GM19035 (cell line): ENCODE measurements at regions not wholly inside any gene's neighbourhood (a gene's known extent, or its start where the extent isn't known, plus 50 kb on each side); places are given as distances from the start of the nearest gene placed in this dataset.

Experiments
- ATAC-seq: cut with Tn5 transposase; IDR thresholded peaks from one replicate; pipeline ENCODE4 v1.9.1; 2021; ENCODE audit not compliant: unreplicated experiment

DNA sequence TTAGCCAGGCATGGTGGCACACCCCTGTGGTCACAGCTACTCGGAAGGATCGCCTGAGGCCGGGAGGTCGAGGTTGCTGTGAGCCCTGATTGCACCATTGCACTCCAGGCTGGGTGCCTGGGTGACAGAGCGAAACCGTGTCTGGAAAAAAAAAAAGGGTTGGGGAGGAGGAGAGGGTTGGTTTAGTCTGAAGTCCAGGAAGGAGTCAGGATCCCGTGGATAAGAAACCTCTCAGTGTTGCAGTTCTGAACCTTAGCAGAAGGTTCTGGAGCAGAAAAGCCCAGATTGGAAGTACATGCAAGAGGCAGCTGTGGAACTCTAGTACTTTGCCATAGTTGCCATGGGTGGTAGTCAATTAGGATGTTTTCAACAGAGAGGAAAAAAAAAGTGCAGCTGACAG, 125.2 kb upstream of the CPEB4 start:
- ATAC-seq, result no peak

DNA sequence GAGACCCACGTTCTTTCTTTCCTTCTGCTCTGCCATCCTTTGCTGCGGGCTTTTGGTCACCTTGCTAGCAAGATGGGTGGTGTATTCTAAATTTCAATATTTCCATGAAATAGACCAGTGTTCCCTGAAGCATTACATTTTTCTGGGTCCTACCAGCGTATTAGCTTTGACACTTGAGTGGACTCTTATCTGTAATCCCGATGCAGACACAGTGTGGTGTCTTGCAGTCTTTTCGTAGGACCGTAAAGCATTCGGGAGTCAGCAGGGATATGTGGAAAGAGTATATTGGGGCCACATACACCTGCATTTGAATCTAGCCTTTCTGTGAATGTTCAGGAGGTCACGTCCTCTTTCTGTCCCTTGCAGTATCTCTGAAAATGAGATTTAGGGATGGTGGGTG, 124.7 kb upstream of the CPEB4 start:
- no peak for ATAC-seq

GRCh38 chr5:173764332-173765028, 123.7 kb upstream of the CPEB4 start:
- ATAC-seq, result no peak

DNA sequence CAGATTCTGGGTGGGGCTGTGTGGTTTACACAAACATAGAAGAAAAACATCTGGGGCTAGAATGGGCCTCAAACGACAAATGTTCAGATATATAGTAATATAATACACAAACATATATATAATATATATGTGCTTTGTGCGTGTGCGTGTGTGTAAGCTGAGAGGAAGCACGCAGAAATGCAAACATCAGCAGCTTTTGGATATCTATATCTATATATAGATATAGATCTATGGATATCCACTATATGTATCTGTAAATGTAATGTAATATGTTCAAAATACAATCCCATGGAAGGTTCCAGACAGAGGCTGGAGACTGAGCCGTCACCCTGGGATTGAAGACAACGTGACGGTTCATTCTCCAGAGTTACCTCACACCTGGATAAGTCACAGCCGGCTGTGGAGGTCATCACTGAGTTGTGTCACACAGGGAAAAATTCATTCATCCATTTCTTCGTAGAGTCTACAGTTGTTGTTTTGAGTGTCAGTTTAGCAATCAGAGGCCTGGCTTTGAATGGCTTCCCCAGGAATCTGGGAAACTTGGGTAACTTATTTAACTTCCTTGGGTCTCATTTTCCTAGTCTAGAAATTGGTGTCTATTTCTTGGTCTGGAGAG, 123.0 kb upstream of the CPEB4 start:
- ATAC-seq, result no peak

DNA sequence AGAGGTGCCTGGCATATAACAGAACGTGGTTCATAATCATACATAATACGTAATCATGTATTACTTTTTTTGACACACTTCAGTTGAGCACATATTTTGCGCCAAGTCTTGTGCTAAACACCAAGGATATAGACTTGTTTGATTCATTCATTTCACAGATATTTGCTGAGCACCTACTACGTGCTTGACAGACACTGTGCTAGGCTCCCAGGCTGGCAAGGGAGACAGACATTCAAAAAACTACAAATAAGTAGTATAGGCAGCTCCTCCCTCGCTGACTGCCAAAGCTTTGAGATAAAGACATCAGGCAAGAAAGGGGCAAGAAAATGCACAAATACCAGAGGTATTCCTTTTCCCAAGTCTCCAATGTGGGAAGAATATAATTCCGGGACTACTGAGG, 122.5 kb upstream of the CPEB4 start:
- no peak for ATAC-seq

DNA sequence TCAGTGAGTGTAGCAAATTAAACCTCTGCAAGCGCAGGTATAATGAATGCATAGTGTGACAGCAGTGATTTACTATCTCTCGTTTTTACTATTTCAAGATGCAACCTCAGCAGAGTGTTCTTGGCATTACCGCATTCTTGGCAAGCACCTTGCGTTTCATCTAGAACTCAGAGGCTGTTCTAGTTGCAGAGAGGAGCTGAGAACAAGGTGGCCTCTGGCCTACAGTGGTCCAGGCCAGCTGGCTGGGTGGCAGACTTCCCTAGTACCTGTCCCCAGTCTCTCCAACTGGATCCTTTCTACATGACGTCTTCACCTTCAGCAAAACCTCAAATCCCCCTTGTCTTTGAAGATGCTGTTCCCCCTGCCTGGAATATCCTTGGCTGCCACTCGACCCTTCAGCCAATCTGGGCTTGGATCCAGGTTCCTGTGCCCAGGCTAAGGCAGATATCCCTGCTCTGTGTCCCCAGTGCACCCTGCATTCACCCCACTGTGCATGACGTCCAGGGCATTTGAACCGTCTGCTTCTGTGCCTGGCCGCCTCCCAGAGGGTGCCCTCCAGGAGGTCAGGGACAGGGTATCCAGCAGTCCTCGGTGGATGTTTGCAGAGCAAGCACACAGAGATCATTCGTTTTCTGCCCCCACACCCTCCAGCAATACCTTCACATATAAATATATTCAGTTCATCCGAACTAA, 120.4 kb upstream of the CPEB4 start:
- no peak for ATAC-seq

GRCh38 chr5:173768267-173768806, 119.8 kb upstream of the CPEB4 start:
- no peak for ATAC-seq

- ATAC-seq, result no peak
These were observed 119.3 kb upstream of the CPEB4 start for GRCh38 chr5:173768891-173769290.

DNA sequence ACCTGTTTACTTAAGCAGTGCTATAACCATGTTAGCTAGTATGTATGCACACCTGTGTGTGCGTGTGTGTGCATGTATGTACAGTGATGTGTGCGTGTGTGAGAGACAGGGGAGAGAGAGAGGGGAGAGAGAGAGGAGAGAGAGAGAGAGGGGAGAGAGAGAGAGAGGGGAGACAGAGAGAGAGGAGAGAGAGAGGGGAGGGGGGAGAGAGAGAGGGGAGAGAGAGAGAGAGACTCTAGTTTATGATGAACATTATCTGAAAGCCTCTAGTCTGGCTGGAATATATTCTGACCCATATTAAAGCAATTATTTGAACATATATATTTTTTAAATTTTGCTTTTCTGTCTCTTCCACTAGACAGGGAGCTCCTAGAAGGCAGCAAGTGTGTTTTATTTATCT, 117.5 kb upstream of the CPEB4 start:
- ATAC-seq, result no peak

GRCh38 chr5:173771121-173771724, 116.9 kb upstream of the CPEB4 start:
- ATAC-seq, result no peak

GRCh38 chr5:173771725-173772383, 116.3 kb upstream of the CPEB4 start:
- ATAC-seq, result no peak

DNA sequence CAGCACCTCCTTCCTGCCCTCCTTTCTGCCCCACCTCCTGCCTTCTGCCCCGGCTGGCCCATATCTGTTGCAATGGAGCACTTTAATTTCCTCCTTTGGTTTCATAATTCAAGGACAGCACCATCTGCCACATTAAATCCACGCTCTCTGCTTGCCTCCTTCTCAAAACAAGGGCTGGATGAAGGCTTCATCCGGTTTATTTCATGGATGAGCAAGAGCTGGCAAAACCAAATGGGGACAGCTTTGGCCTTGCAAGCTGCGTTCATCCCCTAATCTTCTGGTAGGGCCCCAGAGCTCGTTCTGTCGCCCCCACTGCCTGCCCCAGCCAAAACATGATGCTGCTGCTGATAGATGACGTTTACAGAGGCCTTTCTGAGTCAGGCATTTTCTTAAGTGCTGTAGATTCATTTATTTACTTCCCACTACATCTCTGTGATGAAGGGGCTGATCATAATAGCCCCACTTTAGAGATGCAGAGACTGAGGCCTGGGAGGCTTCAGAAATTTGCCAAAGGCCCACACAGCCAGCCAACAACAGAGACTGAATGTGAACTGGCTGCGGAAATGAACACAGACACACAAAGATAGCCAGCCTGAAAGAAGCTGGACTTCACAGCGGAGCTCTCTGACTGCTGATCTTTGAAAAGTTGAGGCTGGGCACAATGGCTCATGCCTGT, 115.6 kb upstream of the CPEB4 start:
- no peak for ATAC-seq

- ATAC-seq, result no peak
These were observed 113.8 kb upstream of the CPEB4 start for GRCh38 chr5:173774271-173774761.

GRCh38 chr5:173775261-173776197, 112.6 kb upstream of the CPEB4 start:
- no peak for ATAC-seq

- no peak for ATAC-seq
These were observed 111.0 kb upstream of the CPEB4 start for GRCh38 chr5:173777149-173777548.

DNA sequence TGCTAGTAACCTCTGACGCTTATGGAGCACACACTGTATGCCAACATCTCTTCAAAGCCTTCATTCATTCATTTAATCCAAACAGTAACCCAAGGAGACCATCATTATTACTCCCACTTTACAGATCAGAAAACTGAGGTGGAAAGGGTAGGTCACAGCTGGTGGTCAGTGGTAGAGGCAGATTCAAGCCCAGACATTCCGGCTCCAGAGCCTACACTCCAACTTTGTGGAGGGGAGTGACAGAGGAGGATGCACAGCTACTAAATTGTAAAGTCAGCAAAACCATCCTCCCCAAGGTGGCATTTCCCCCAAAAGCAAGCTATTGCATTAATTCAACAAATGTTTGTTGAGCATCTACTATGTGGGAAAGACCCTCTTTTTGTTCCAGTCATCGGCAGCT, 110.5 kb upstream of the CPEB4 start:
- ATAC-seq, result no peak

- ATAC-seq, result no peak
These were observed 109.9 kb upstream of the CPEB4 start for GRCh38 chr5:173778152-173778782.

GRCh38 chr5:173778784-173779304, 109.3 kb upstream of the CPEB4 start:
- no peak for ATAC-seq
